GM12878 (cell line): ENCODE measurements at regions not wholly inside any gene's neighbourhood (a gene's known extent, or its start where the extent isn't known, plus 50 kb on each side); places are given as distances from the start of the nearest gene placed in this dataset.

Experiments used
- ATAC-seq: fragments of 200-7000 bp; cut with Tn5 transposase; 3 replicates; pipeline ENCODE4 v1.9.1; 2020; ENCODE audit warnings: mild to moderate bottlenecking, moderate library complexity
- BruUV-seq: library from RNA; stranded (reverse); fragments of 400-500 nt; replicated peaks from 2 replicates; lab custom pipeline; 2021; lab: Mats Ljungman, UMichigan
- CTCF ChIA-PET: fragments of 300-600 bp; sonication (Branson Sonifier 250); formaldehyde crosslinking; extraction: SDS; loops from one replicate; lab custom pipeline; 2021; ENCODE audit warnings: inconsistent platforms; lab: Yijun Ruan, JAX
- POLR2A ChIA-PET: fragments of 350-600 bp; formaldehyde crosslinking; extraction: SDS; loops from one replicate; lab custom pipeline; 2021; ENCODE audit warnings: inconsistent platforms; lab: Charles Lee
- RAD21 ChIA-PET: fragments of 300-600 bp; sonication (Branson Sonifier 250); formaldehyde crosslinking; loops from one replicate; lab custom pipeline; 2023; ENCODE audit warnings: antibody characterized with exemption; ENCODE audit not compliant: unreplicated experiment; lab: Charles Lee
- SMC1A ChIA-PET: fragments of 300-600 bp; sonication (Branson Sonifier 250); formaldehyde crosslinking; loops from one replicate; lab custom pipeline; 2023; ENCODE audit not compliant: unreplicated experiment, uncharacterized antibody; lab: Charles Lee
- DNase-seq: peaks from one replicate; pipeline ENCODE4 v3.0.0-alpha.2; 2011; ENCODE audit warnings: low read depth, low spot score
- FAIRE-seq: peaks from 3 replicates; lab custom pipeline; 2011; peaks lifted over from hg19 to GRCh38; lab: Jason Lieb, UNC
- H2AFZ ChIP-seq: 2 replicates; pipeline ENCODE4 v1.6.0; 2011; ENCODE audit warnings: low read depth, low read length, control low read depth; ENCODE audit not compliant: control insufficient read depth
- H3K27ac ChIP-seq: 2 replicates; pipeline ENCODE4 v1.5.1; 2011; ENCODE audit warnings: control low read depth; ENCODE audit not compliant: control insufficient read depth, insufficient read depth
- H3K27me3 ChIP-seq, 2 experiments: replicated peaks in 1 of 2; 2 replicates each; pipeline versions ENCODE4 v1.6.0 to v1.6.1; 2011; ENCODE audit warnings: low read length in 1 of 2; ENCODE audit not compliant: control insufficient read depth in 2 of 2, insufficient read depth in 2 of 2
- H3K36me3 ChIP-seq, 2 experiments: 2 replicates each; pipeline ENCODE4 v1.5.1; 2011; ENCODE audit warnings: low read length in 1 of 2; ENCODE audit not compliant: control insufficient read depth in 2 of 2, insufficient read depth in 2 of 2
- H3K4me1 ChIP-seq: 2 replicates; pipeline ENCODE4 v1.6.1; 2011; ENCODE audit warnings: mild to moderate bottlenecking, low read length, moderate library complexity, mixed read lengths; ENCODE audit not compliant: control insufficient read depth, insufficient read depth
- H3K4me2 ChIP-seq: 2 replicates; pipeline ENCODE4 v1.6.0; 2011; ENCODE audit warnings: control low read depth; ENCODE audit not compliant: control insufficient read depth, insufficient read depth
- H3K4me3 ChIP-seq: fragments of 200-600 bp; sonication (generic); 2 replicates; pipeline ENCODE4 v1.5.1; 2016
- H3K79me2 ChIP-seq: 2 replicates; pipeline ENCODE4 v1.6.0; 2011; ENCODE audit warnings: low read length; ENCODE audit not compliant: control insufficient read depth, insufficient read depth
- H3K9ac ChIP-seq: 2 replicates; pipeline ENCODE4 v1.8.0; 2011; ENCODE audit warnings: low read length, control low read depth, mixed read lengths; ENCODE audit not compliant: control insufficient read depth, insufficient read depth
- H3K9me3 ChIP-seq: replicated peaks from 3 replicates; pipeline ENCODE4 v1.5.1; 2011; ENCODE audit warnings: mild to moderate bottlenecking, low read length; ENCODE audit not compliant: control insufficient read depth, insufficient read depth
- H4K20me1 ChIP-seq: 2 replicates; pipeline ENCODE4 v1.6.0; 2011; ENCODE audit not compliant: control insufficient read depth, insufficient read depth
- CBX5 ChIP-seq: sonication (generic); IDR thresholded peaks from 2 replicates; pipeline ENCODE4 v1.6.1; 2016; ENCODE audit warnings: low read depth, moderate library complexity, mild to moderate bottlenecking, inconsistent platforms
- CHD4 ChIP-seq: fragments of 200-600 bp; sonication (generic); IDR thresholded peaks from 2 replicates; pipeline ENCODE4 v1.6.1; 2016; ENCODE audit warnings: mild to moderate bottlenecking
- CUX1 ChIP-seq: IDR thresholded peaks from 2 replicates; pipeline ENCODE4 v1.6.1; 2012; ENCODE audit warnings: improper control_type of control experiment, low read depth, low read length; ENCODE audit not compliant: insufficient replicate concordance
- GABPA ChIP-seq: IDR thresholded peaks from 2 replicates; pipeline ENCODE4 v1.6.1; 2014; ENCODE audit warnings: antibody characterized with exemption, low read depth, mild to moderate bottlenecking, inconsistent platforms
- HDGF ChIP-seq: fragments of 450-650 bp; IDR thresholded peaks from 2 replicates; pipeline ENCODE4 v1.6.1; 2016; ENCODE audit warnings: antibody characterized with exemption
- IKZF1 ChIP-seq: fragments of 450-650 bp; conservative IDR thresholded peaks from 2 replicates; pipeline ENCODE4 v1.6.1; 2017; ENCODE audit warnings: antibody characterized with exemption, mild to moderate bottlenecking
- JUNB ChIP-seq: IDR thresholded peaks from 2 replicates; pipeline ENCODE4 v1.6.1; 2016; ENCODE audit warnings: antibody characterized with exemption, mild to moderate bottlenecking
- KLF5 ChIP-seq: fragments of 450-650 bp; IDR thresholded peaks from 2 replicates; pipeline ENCODE4 v1.6.1; 2014; ENCODE audit warnings: mild to moderate bottlenecking; ENCODE audit not compliant: partially characterized antibody
- RBBP5 ChIP-seq: fragments of 200-600 bp; sonication (generic); conservative IDR thresholded peaks from 2 replicates; pipeline ENCODE4 v1.6.1; 2016
- RFX5 ChIP-seq: IDR thresholded peaks from 2 replicates; pipeline ENCODE4 v1.6.1; 2011; ENCODE audit warnings: low read depth, low read length, improper control_type of control experiment
- SMC3 ChIP-seq: IDR thresholded peaks from 2 replicates; pipeline ENCODE4 v1.6.1; 2011; ENCODE audit warnings: low read length, improper control_type of control experiment, borderline replicate concordance
- TCF3 ChIP-seq: IDR thresholded peaks from 2 replicates; pipeline ENCODE4 v1.6.1; 2012; ENCODE audit warnings: low read depth, mild to moderate bottlenecking, low read length, borderline replicate concordance; ENCODE audit not compliant: insufficient read depth
- USF1 ChIP-seq: IDR thresholded peaks from 2 replicates; pipeline ENCODE4 v1.6.1; 2011; ENCODE audit warnings: borderline replicate concordance, low read depth, mild to moderate bottlenecking, moderate library complexity, mixed read lengths, low read length; ENCODE audit not compliant: insufficient read depth; ENCODE audit errors: extremely low read length
- YY1 ChIP-seq: IDR thresholded peaks from 2 replicates; pipeline ENCODE4 v1.6.1; 2011; ENCODE audit warnings: low read depth, mild to moderate bottlenecking, low read length
- ZNF24 ChIP-seq: fragments of 450-650 bp; IDR thresholded peaks from 2 replicates; pipeline ENCODE4 v1.6.1; 2017; ENCODE audit warnings: antibody characterized with exemption, mild to moderate bottlenecking
- ZNF274 ChIP-seq: IDR thresholded peaks from one replicate; pipeline ENCODE4 v1.8.0; 2011; ENCODE audit not compliant: insufficient read length, insufficient read depth
- WGBS: methylation state at CpG from one replicate; pipeline ENCODE4 v1.1.6; 2016; ENCODE audit warnings: low lambda C conversion rate; ENCODE audit not compliant: insufficient replicate concordance, insufficient coverage; ENCODE audit errors: missing lambda C conversion rate; 5-methylcytosine and 5-hydroxymethylcytosine counted together
- in situ Hi-C: fragments of 300-500 bp; cut with MboI; formaldehyde crosslinking; loops from 9 replicates; pipeline ENCODE4 v1.14.3; 2018; ENCODE audit warnings: mixed read lengths
- intact Hi-C: fragments of 100-400 bp; cut with micrococcal nuclease; formaldehyde crosslinking; loops from one replicate; pipeline ENCODE4 v1.14.2; 2022; ENCODE audit not compliant: unreplicated experiment
- TF ChIP-seq, protein P1 (sequence below), 3 experiments: IDR thresholded peaks in 2 of 3; conservative IDR thresholded peaks in 1 of 3; 2 replicates each; pipeline ENCODE4 v1.5.1; 2011; ENCODE audit warnings: low read depth in 3 of 3, low read length in 3 of 3, mild to moderate bottlenecking in 3 of 3, control low read depth in 2 of 3, moderate library complexity in 2 of 3, inconsistent platforms in 1 of 3, mixed read lengths in 1 of 3; ENCODE audit not compliant: control insufficient read depth in 2 of 3, insufficient read depth in 1 of 3; ENCODE audit errors: extremely low read depth in 1 of 3

GRCh38 chr2:29987146-29987545, 65.8 kb upstream of the ALK start:
- DNase-seq (no peak), FAIRE-seq (no peak), ATAC-seq (no peak)
- 0% methylated on average over 1 of the region's 1 CpG for WGBS
- H3K4me3 ChIP-seq: no peak overlapping the region
- ChIA-PET RAD21 (no interaction called here), CTCF (interaction anchor here (0.5 kb wide), 1 partner anchor 344 kb away, joined by 3 read pairs; no protein-coding TSS in a partner anchor), POLR2A (interaction anchor here (0.5 kb wide), 1 partner anchor 842 kb away, joined by 4 read pairs; no protein-coding TSS in a partner anchor), SMC1A (no interaction called here)
- BruUV-seq: no TSS peak
- H3K4me2 ChIP-seq: no peak overlapping the region
- H3K27ac ChIP-seq: no peak overlapping the region
- no peaks in the 10 kb centered on the region for H3K36me3 ChIP-seq
- H3K79me2 ChIP-seq: no peaks in the 10 kb centered on the region
- H3K27me3 ChIP-seq: peaks cover 0 to 3% of the 10 kb centered on the region in 2 experiments; a peak in 2 of 4 replicates
- in situ Hi-C loops: no loop called here
- H3K9ac ChIP-seq: no peak overlapping the region
- no peaks in the 10 kb centered on the region for H4K20me1 ChIP-seq
- H3K9me3 ChIP-seq: no peaks in the 10 kb centered on the region
- H2AFZ ChIP-seq: no peak overlapping the region
- H3K4me1 ChIP-seq: no peaks in the 10 kb centered on the region
- intact Hi-C loops: no loop called here
- TF ChIP-seq YY1 (no peak), USF1 (no peak), JUNB (no peak), HDGF (no peak), KLF5 (no peak), ZNF274 (no peak), GABPA (no peak), TCF3 (no peak), CUX1 (no peak), RFX5 (no peak), ZNF24 (no peak), SMC3 (no peak), IKZF1 (no peak), CHD4 (no peak), RBBP5 (no peak), CBX5 (no peak)
- TF ChIP-seq, protein P1, sequence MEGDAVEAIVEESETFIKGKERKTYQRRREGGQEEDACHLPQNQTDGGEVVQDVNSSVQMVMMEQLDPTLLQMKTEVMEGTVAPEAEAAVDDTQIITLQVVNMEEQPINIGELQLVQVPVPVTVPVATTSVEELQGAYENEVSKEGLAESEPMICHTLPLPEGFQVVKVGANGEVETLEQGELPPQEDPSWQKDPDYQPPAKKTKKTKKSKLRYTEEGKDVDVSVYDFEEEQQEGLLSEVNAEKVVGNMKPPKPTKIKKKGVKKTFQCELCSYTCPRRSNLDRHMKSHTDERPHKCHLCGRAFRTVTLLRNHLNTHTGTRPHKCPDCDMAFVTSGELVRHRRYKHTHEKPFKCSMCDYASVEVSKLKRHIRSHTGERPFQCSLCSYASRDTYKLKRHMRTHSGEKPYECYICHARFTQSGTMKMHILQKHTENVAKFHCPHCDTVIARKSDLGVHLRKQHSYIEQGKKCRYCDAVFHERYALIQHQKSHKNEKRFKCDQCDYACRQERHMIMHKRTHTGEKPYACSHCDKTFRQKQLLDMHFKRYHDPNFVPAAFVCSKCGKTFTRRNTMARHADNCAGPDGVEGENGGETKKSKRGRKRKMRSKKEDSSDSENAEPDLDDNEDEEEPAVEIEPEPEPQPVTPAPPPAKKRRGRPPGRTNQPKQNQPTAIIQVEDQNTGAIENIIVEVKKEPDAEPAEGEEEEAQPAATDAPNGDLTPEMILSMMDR (IDR thresholded peaks at IDR 0.05 in 2 of 3, conservative IDR thresholded peaks at IDR 0.05 in 1 of 3; ENCODE audit: control insufficient read depth in 2 of 3, extremely low read depth in 1 of 3, insufficient read depth in 1 of 3, low read depth in 3 of 3, low read length in 3 of 3): no peak
